Astrocyte (in vitro differentiated cells and primary cell): ENCODE measurements at regions not wholly inside any gene's neighbourhood (a gene's known extent, or its start where the extent isn't known, plus 50 kb on each side); places are given as distances from the start of the nearest gene placed in this dataset.

Source experiments
- DNase-seq: peaks from one replicate; pipeline ENCODE4 v3.0.0-alpha.2; 2010; ENCODE audit warnings: low read depth
- FAIRE-seq: peaks from 2 replicates; lab custom pipeline; 2011; peaks lifted over from hg19 to GRCh38; lab: Jason Lieb, UNC
- H2AFZ ChIP-seq: 2 replicates; pipeline ENCODE4 v1.6.0; 2012; ENCODE audit warnings: low read depth, low read length, inconsistent platforms
- H3K27ac ChIP-seq: 2 replicates; pipeline ENCODE4 v1.5.1; 2011; ENCODE audit warnings: low read depth, low read length, inconsistent platforms
- H3K27me3 ChIP-seq: 2 replicates; pipeline ENCODE4 v1.6.0; 2011; ENCODE audit warnings: low read length, inconsistent platforms; ENCODE audit not compliant: insufficient read depth
- H3K36me3 ChIP-seq: 2 replicates; pipeline ENCODE4 v1.5.1; 2011; ENCODE audit warnings: low read length, inconsistent platforms; ENCODE audit not compliant: insufficient read depth
- H3K4me1 ChIP-seq: 2 replicates; pipeline ENCODE4 v1.5.1; 2011; ENCODE audit warnings: low read length, inconsistent platforms; ENCODE audit not compliant: insufficient read depth
- H3K4me2 ChIP-seq: 2 replicates; pipeline ENCODE4 v1.6.0; 2012; ENCODE audit warnings: low read length, inconsistent platforms
- H3K4me3 ChIP-seq: 2 replicates; pipeline ENCODE4 v1.5.1; 2011; ENCODE audit warnings: low read depth, mild to moderate bottlenecking, low read length, inconsistent platforms; ENCODE audit not compliant: insufficient read depth
- H3K79me2 ChIP-seq: 2 replicates; pipeline ENCODE4 v1.6.0; 2012; ENCODE audit warnings: mild to moderate bottlenecking, low read length, inconsistent platforms; ENCODE audit not compliant: insufficient read depth
- H3K9ac ChIP-seq: 2 replicates; pipeline ENCODE4 v1.6.0; 2012; ENCODE audit warnings: mild to moderate bottlenecking, low read length, inconsistent platforms
- H3K9me3 ChIP-seq: 2 replicates; pipeline ENCODE4 v1.5.1; 2012; ENCODE audit warnings: low read depth, mild to moderate bottlenecking, low read length, inconsistent platforms; ENCODE audit not compliant: insufficient read depth
- H4K20me1 ChIP-seq: 2 replicates; pipeline ENCODE4 v1.6.0; 2012; ENCODE audit warnings: low read length, inconsistent platforms; ENCODE audit not compliant: insufficient read depth
- H3K27ac Mint-ChIP-seq: one replicate; pipeline ENCODE4 v1.8.0; 2021; ENCODE audit warnings: mild to moderate bottlenecking, mixed read lengths; ENCODE audit not compliant: unreplicated experiment
- H3K27me3 Mint-ChIP-seq: one replicate; pipeline ENCODE4 v1.8.0; 2021; ENCODE audit warnings: low read depth, mixed read lengths; ENCODE audit not compliant: unreplicated experiment
- H3K36me3 Mint-ChIP-seq: one replicate; pipeline ENCODE4 v1.8.0; 2021; ENCODE audit warnings: low read depth, mixed read lengths; ENCODE audit not compliant: unreplicated experiment
- H3K4me1 Mint-ChIP-seq: one replicate; pipeline ENCODE4 v1.8.0; 2021; ENCODE audit warnings: low read depth, mixed read lengths; ENCODE audit not compliant: unreplicated experiment
- H3K4me3 Mint-ChIP-seq: one replicate; pipeline ENCODE4 v1.8.0; 2021; ENCODE audit warnings: mild to moderate bottlenecking, moderate library complexity, mixed read lengths; ENCODE audit not compliant: unreplicated experiment
- H3K9me3 Mint-ChIP-seq: one replicate; pipeline ENCODE4 v1.8.0; 2021; ENCODE audit warnings: mild to moderate bottlenecking, mixed read lengths; ENCODE audit not compliant: unreplicated experiment
- CTCF ChIP-seq: IDR thresholded peaks from 2 replicates; pipeline ENCODE4 v1.5.1; 2011; ENCODE audit warnings: low read depth, mild to moderate bottlenecking, inconsistent platforms, low read length, moderate library complexity; ENCODE audit not compliant: insufficient read depth
- EZH2 ChIP-seq: IDR thresholded peaks from 2 replicates; pipeline ENCODE4 v1.6.1; 2012; ENCODE audit warnings: mild to moderate bottlenecking, low read length, inconsistent platforms; ENCODE audit not compliant: insufficient read depth

DNA sequence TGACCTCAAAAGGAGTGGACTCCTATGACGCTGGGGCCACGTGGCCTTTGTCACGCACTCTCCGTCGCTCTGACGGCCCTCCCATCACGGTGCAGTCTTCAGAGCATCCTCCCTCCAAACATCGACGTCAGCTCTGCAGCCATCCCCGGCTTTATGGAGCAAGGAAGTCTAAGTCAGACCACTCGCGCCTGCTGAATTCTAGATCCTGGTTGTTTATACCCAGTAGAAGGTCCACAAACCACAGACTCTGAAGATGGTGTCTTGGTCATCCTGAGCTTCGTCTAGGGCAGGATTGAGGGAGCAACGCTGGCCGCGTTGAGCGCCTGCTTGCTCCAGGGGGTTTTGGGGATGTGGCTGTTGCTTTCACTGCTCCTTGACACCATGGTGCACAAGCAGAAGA, 228.0 kb upstream of the SALL3 start:
- no peak overlapping the region for H3K27ac Mint-ChIP-seq
- TF ChIP-seq CTCF (no peak), EZH2 (no peak)

DNA sequence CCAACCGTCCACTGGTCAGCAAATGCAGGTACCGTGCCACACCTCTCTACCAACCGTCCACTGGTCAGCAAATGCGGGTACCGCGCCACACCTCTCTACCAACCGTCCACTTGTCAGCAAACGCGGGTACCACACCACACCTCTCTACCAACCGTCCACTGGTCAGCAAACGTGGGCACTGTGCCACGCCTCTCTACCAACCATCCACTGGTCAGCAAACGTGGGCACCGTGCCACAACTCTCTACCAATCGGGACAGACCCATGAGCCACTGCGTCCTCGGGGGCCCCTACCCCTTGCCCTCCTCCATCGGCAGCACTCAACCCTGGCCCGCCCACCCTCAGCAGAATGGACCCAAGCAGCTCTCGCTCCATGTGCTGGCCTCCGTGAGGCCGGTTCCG, 226.4 kb upstream of the SALL3 start:
- H3K4me1 ChIP-seq = no peaks in the 10 kb centered on the region
- Mint-ChIP-seq H3K4me1 (no peaks in the 10 kb centered on the region), H3K27ac (no peak overlapping the region), H3K27me3 (no peaks in the 10 kb centered on the region), H3K4me3 (no peak overlapping the region), H3K9me3 (peaks cover 13% of the 10 kb centered on the region), H3K36me3 (no peaks in the 10 kb centered on the region)
- H3K27me3 ChIP-seq = no peaks in the 10 kb centered on the region
- DNase-seq (no peak), FAIRE-seq (no peak)
- H3K4me2 ChIP-seq = no peak overlapping the region
- H3K9ac ChIP-seq = no peak overlapping the region
- no peak overlapping the region for H2AFZ ChIP-seq
- no peak overlapping the region for H3K4me3 ChIP-seq
- H3K36me3 ChIP-seq = no peaks in the 10 kb centered on the region
- no peak overlapping the region for H3K27ac ChIP-seq
- H3K79me2 ChIP-seq = no peaks in the 10 kb centered on the region
- no peaks in the 10 kb centered on the region for H4K20me1 ChIP-seq
- TF ChIP-seq CTCF (no peak), EZH2 (no peak)
- H3K9me3 ChIP-seq = peaks cover 15% of the 10 kb centered on the region

More for the DNA sequence above, 228.0 kb upstream of the SALL3 start:
- peaks cover 15% of the 10 kb centered on the region for H3K9me3 ChIP-seq
- no peaks in the 10 kb centered on the region for H4K20me1 ChIP-seq
- H3K4me2 ChIP-seq = no peak overlapping the region
- FAIRE-seq = no peak
- Mint-ChIP-seq H3K4me1 (no peaks in the 10 kb centered on the region), H3K36me3 (no peaks in the 10 kb centered on the region), H3K4me3 (no peak overlapping the region), H3K27me3 (no peaks in the 10 kb centered on the region), H3K9me3 (peaks cover 13% of the 10 kb centered on the region)
- H3K9ac ChIP-seq = no peak overlapping the region
- no peak overlapping the region for H3K27ac ChIP-seq
- no peak for DNase-seq
- no peak overlapping the region for H3K4me3 ChIP-seq
- H3K36me3 ChIP-seq = no peaks in the 10 kb centered on the region
- no peaks in the 10 kb centered on the region for H3K79me2 ChIP-seq
- no peak overlapping the region for H2AFZ ChIP-seq
- no peaks in the 10 kb centered on the region for H3K4me1 ChIP-seq
- H3K27me3 ChIP-seq = no peaks in the 10 kb centered on the region

DNA sequence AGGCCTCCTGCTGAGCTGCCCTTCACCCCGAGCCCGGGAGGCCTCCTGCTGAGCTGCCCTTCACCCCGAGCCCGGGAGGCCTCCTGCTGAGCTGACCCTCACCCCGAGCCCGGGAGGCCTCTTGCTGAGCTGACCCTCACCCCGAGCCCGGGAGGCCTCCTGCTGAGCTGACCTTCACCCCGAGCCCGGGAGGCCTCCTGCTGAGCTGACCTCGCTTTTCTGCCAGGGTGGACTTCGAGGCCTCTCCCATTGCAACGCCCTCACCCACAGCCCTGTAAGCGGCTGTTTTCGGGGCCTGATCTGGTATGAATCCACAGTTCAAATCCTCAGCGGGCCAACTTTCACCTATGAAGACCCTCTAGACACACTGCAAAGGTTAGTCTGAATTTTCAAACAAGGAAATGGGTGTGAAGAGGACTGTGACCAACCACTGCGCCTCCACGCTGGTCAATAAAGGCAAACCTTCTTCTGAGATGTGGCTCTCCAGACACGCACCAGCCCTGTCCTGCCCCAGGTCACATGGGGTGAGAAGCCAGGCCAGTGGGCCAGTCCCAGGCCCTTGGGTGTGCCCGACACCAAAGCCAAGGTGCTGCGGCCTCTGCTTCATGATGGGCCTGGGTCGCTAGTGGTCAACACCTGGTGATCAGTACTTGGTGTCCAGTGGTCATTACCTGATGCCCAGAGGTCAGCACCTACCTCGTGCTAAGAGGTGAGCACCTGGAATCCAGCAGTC, 225.1 kb upstream of the SALL3 start:
- TF ChIP-seq EZH2 = no peak
- no peak for TF ChIP-seq CTCF
- no peak overlapping the region for H3K27ac Mint-ChIP-seq
- Histone ChIP-seq H3K4me2 (no peak overlapping the region), H2AFZ (no peak overlapping the region), H3K36me3 (no peaks in the 10 kb centered on the region), H3K27me3 (no peaks in the 10 kb centered on the region), H3K27ac (no peak overlapping the region), H3K4me1 (no peaks in the 10 kb centered on the region), H3K79me2 (no peaks in the 10 kb centered on the region), H3K9me3 (peaks cover 24% of the 10 kb centered on the region), H3K4me3 (no peak overlapping the region), H3K9ac (no peak overlapping the region), H4K20me1 (no peaks in the 10 kb centered on the region)
- H3K9me3 Mint-ChIP-seq = peaks cover 13% of the 10 kb centered on the region
- FAIRE-seq (no peak), DNase-seq (no peak)
- no peak overlapping the region for H3K4me3 Mint-ChIP-seq
- H3K27me3 Mint-ChIP-seq = no peaks in the 10 kb centered on the region
- H3K36me3 Mint-ChIP-seq = no peaks in the 10 kb centered on the region
- no peaks in the 10 kb centered on the region for H3K4me1 Mint-ChIP-seq
